ENCODE measurements at regions not wholly inside any gene's neighbourhood (a gene's known extent, or its start where the extent isn't known, plus 50 kb on each side); places are given as distances from the start of the nearest gene placed in this dataset.

- Histone ChIP-seq H3K4me3 (ENCODE audit: low read length) (no peak overlapping the region), H2AFZ (ENCODE audit: low read length) (no peak overlapping the region), H4K20me1 (ENCODE audit: insufficient read depth, low read length) (no peaks in the 10 kb centered on the region), H3K4me2 (ENCODE audit: low read depth, low read length) (no peak overlapping the region), H3K9ac (ENCODE audit: low read length) (no peak overlapping the region), H3F3A (ENCODE audit: insufficient read depth, low read length) (no peaks in the 10 kb centered on the region), H3K4me1 (ENCODE audit: low read length) (no peaks in the 10 kb centered on the region), H3K79me2 (ENCODE audit: low read length) (no peaks in the 10 kb centered on the region), H3K9me2 (replicated peaks; ENCODE audit: insufficient read depth, low read length) (no peaks in the 10 kb centered on the region), H3K27ac (ENCODE audit: low read length) (no peak overlapping the region), H3K9me3 (replicated peaks; ENCODE audit: insufficient read depth, low read length) (no peaks in the 10 kb centered on the region), H3K36me3 (replicated peaks; ENCODE audit: insufficient read depth, low read length) (no peaks in the 10 kb centered on the region), H3K27me3 (replicated peaks; ENCODE audit: insufficient read depth, low read length) (no peaks in the 10 kb centered on the region)
- no peak for TF ChIP-seq EZH2 (optimal IDR thresholded peaks at IDR 0.05; ENCODE audit: low read depth, low read length)
- TF ChIP-seq EZH2phosphoT487 (IDR thresholded peaks at IDR 0.05; ENCODE audit: low read length) = no peak
- no peak for TF ChIP-seq CTCF (IDR thresholded peaks at IDR 0.05; ENCODE audit: low read length)
- no peak for DNase-seq
Measured at GRCh38 chr6:140729521-140729920, 1355.1 kb upstream of the CITED2 start.

GRCh38 chr6:140718021-140718420 is 1343.6 kb upstream of the CITED2 start:
- TF ChIP-seq EZH2 (optimal IDR thresholded peaks at IDR 0.05; ENCODE audit: low read depth, low read length) = no peak
- no peak for TF ChIP-seq EZH2phosphoT487 (IDR thresholded peaks at IDR 0.05; ENCODE audit: low read length)
- TF ChIP-seq CTCF (IDR thresholded peaks at IDR 0.05; ENCODE audit: low read length) = no peak
- no peak for DNase-seq
- Histone ChIP-seq H4K20me1 (ENCODE audit: insufficient read depth, low read length) (no peaks in the 10 kb centered on the region), H3K9me2 (replicated peaks; ENCODE audit: insufficient read depth, low read length) (no peaks in the 10 kb centered on the region), H3K79me2 (ENCODE audit: low read length) (no peaks in the 10 kb centered on the region), H2AFZ (ENCODE audit: low read length) (no peak overlapping the region), H3K27me3 (replicated peaks; ENCODE audit: insufficient read depth, low read length) (no peaks in the 10 kb centered on the region), H3K4me2 (ENCODE audit: low read depth, low read length) (no peak overlapping the region), H3K27ac (ENCODE audit: low read length) (no peak overlapping the region), H3F3A (ENCODE audit: insufficient read depth, low read length) (no peaks in the 10 kb centered on the region), H3K9ac (ENCODE audit: low read length) (no peak overlapping the region), H3K4me1 (ENCODE audit: low read length) (no peaks in the 10 kb centered on the region), H3K9me3 (replicated peaks; ENCODE audit: insufficient read depth, low read length) (no peaks in the 10 kb centered on the region), H3K36me3 (replicated peaks; ENCODE audit: insufficient read depth, low read length) (no peaks in the 10 kb centered on the region), H3K4me3 (ENCODE audit: low read length) (no peak overlapping the region)

- no peaks in the 10 kb centered on the region for H3K36me3 ChIP-seq (replicated peaks; ENCODE audit: insufficient read depth, low read length)
- H2AFZ ChIP-seq (ENCODE audit: low read length) = no peak overlapping the region
- TF ChIP-seq EZH2 (optimal IDR thresholded peaks at IDR 0.05; ENCODE audit: low read depth, low read length) (no peak), CTCF (IDR thresholded peaks at IDR 0.05; ENCODE audit: low read length) (no peak), EZH2phosphoT487 (IDR thresholded peaks at IDR 0.05; ENCODE audit: low read length) (no peak)
- no peak overlapping the region for H3K4me3 ChIP-seq (ENCODE audit: low read length)
- no peaks in the 10 kb centered on the region for H4K20me1 ChIP-seq (ENCODE audit: insufficient read depth, low read length)
- H3K4me2 ChIP-seq (ENCODE audit: low read depth, low read length) = no peak overlapping the region
- H3K9me3 ChIP-seq (replicated peaks; ENCODE audit: insufficient read depth, low read length) = no peaks in the 10 kb centered on the region
- H3K79me2 ChIP-seq (ENCODE audit: low read length) = no peaks in the 10 kb centered on the region
- no peak overlapping the region for H3K9ac ChIP-seq (ENCODE audit: low read length)
- no peak for DNase-seq
- H3K4me1 ChIP-seq (ENCODE audit: low read length) = no peaks in the 10 kb centered on the region
- no peaks in the 10 kb centered on the region for H3K9me2 ChIP-seq (replicated peaks; ENCODE audit: insufficient read depth, low read length)
- no peaks in the 10 kb centered on the region for H3F3A ChIP-seq (ENCODE audit: insufficient read depth, low read length)
- no peaks in the 10 kb centered on the region for H3K27me3 ChIP-seq (replicated peaks; ENCODE audit: insufficient read depth, low read length)
- no peak overlapping the region for H3K27ac ChIP-seq (ENCODE audit: low read length)
Measured at GRCh38 chr6:140713495-140713894, 1339.0 kb upstream of the CITED2 start.
